ENCODE measurements at regions not wholly inside any gene's neighbourhood (a gene's known extent, or its start where the extent isn't known, plus 50 kb on each side); places are given as distances from the start of the nearest gene placed in this dataset.

GRCh38 chr1:186775036-186775435 is 53.7 kb upstream of the PLA2G4A start:
- no peak for TF ChIP-seq CTCF (conservative IDR thresholded peaks at IDR 0.05)
- no peak for TF ChIP-seq EZH2 (IDR thresholded peaks at IDR 0.05; ENCODE audit: low read depth)

Measured in PC-9 (cell line).